Panc1 (cell line): ENCODE measurements at regions not wholly inside any gene's neighbourhood (a gene's known extent, or its start where the extent isn't known, plus 50 kb on each side); places are given as distances from the start of the nearest gene placed in this dataset.

Source experiments
- ATAC-seq: fragments of 200-7000 bp; cut with Tn5 transposase; 2 replicates; pipeline ENCODE4 v1.9.1; 2020; ENCODE audit warnings: mild to moderate bottlenecking, moderate library complexity
- BruUV-seq: library from RNA; stranded (reverse); fragments of 400-500 nt; replicated peaks from 2 replicates; lab custom pipeline; 2021; lab: Mats Ljungman, UMichigan
- CTCF ChIA-PET: fragments of 300-600 bp; sonication (Branson Sonifier 250); formaldehyde crosslinking; loops from one replicate; lab custom pipeline; 2022; ENCODE audit warnings: antibody characterized with exemption; lab: Charles Lee
- POLR2A ChIA-PET: fragments of 300-600 bp; sonication (Branson Sonifier 250); formaldehyde crosslinking; loops from one replicate; lab custom pipeline; 2022; ENCODE audit warnings: antibody characterized with exemption; lab: Charles Lee
- DNase-seq: peaks from one replicate; pipeline ENCODE4 v3.0.0-alpha.2; 2010; ENCODE audit warnings: low read depth, low spot score
- H3K27ac ChIP-seq: 2 replicates; pipeline ENCODE4 v1.5.1; 2011; ENCODE audit warnings: mild to moderate bottlenecking, low read length, inconsistent platforms
- H3K27me3 ChIP-seq: fragments of 200-500 bp; sonication (Bioruptor generic); 2 replicates; pipeline ENCODE4 v1.6.0; 2014; ENCODE audit warnings: low read length, inconsistent platforms; ENCODE audit not compliant: control insufficient read depth, insufficient read depth
- H3K36me3 ChIP-seq: fragments of 200-500 bp; sonication (Bioruptor generic); 2 replicates; pipeline ENCODE4 v1.5.1; 2014; ENCODE audit warnings: inconsistent platforms, mild to moderate bottlenecking, low read length, moderate library complexity; ENCODE audit not compliant: control insufficient read depth, insufficient read depth
- H3K4me1 ChIP-seq: 2 replicates; pipeline ENCODE4 v1.5.1; 2011; ENCODE audit warnings: inconsistent platforms, mild to moderate bottlenecking, low read length, moderate library complexity; ENCODE audit not compliant: control insufficient read depth, insufficient read depth
- H3K4me3 ChIP-seq, 2 experiments: 2 replicates each; pipeline ENCODE4 v1.5.1; 2011 to 2012; ENCODE audit warnings: low read depth in 2 of 2, low read length in 2 of 2, mild to moderate bottlenecking in 2 of 2, inconsistent platforms in 1 of 2, moderate library complexity in 1 of 2
- H3K9me3 ChIP-seq: fragments of 200-500 bp; sonication (Bioruptor generic); 2 replicates; pipeline ENCODE4 v1.5.1; 2014; ENCODE audit warnings: low read depth, mild to moderate bottlenecking, inconsistent platforms, low read length, moderate library complexity; ENCODE audit not compliant: control insufficient read depth, insufficient read depth
- CTCF ChIP-seq: fragments of 450-650 bp; IDR thresholded peaks from 2 replicates; pipeline ENCODE4 v1.5.1; 2017; ENCODE audit warnings: mild to moderate bottlenecking
- POLR2AphosphoS5 ChIP-seq: IDR thresholded peaks from 2 replicates; pipeline ENCODE4 v1.6.1; 2012; ENCODE audit warnings: mild to moderate bottlenecking, low read depth, low read length, moderate library complexity
- REST ChIP-seq, 2 experiments: IDR thresholded peaks; 2 replicates each; pipeline ENCODE4 v1.6.1; 2011 to 2012; ENCODE audit warnings: low read depth in 2 of 2, control low read depth in 1 of 2, low read length in 1 of 2, mild to moderate bottlenecking in 1 of 2, moderate library complexity in 1 of 2; ENCODE audit not compliant: insufficient read depth in 1 of 2
- SIN3A ChIP-seq: IDR thresholded peaks from 2 replicates; pipeline ENCODE4 v1.6.1; 2012; ENCODE audit warnings: low read depth, mild to moderate bottlenecking, low read length, moderate library complexity, borderline replicate concordance; ENCODE audit not compliant: insufficient read depth
- TCF7L2 ChIP-seq: IDR thresholded peaks from 2 replicates; pipeline ENCODE4 v1.6.1; 2011; ENCODE audit warnings: mild to moderate bottlenecking, low read depth, low read length, inconsistent platforms
- in situ Hi-C: cut with HindIII; loops from 2 replicates; pipeline ENCODE4 v1.10.0; 2016; ENCODE audit warnings: low sequenced_read_pairs, low pct_unique_long_range_greater_than_20kb
- intact Hi-C: fragments of 100-400 bp; cut with micrococcal nuclease; formaldehyde crosslinking; loops from one replicate; pipeline ENCODE4 v1.10.0; 2022; ENCODE audit not compliant: unreplicated experiment

- CTCF ChIA-PET: interaction anchor here (0.7 kb wide), 1 partner anchor 15 kb away, joined by 3 read pairs; no protein-coding TSS in a partner anchor
- BruUV-seq: no TSS peak
Measured at GRCh38 chr12:68532887-68533248, 77.8 kb upstream of the RAP1B start.

DNA sequence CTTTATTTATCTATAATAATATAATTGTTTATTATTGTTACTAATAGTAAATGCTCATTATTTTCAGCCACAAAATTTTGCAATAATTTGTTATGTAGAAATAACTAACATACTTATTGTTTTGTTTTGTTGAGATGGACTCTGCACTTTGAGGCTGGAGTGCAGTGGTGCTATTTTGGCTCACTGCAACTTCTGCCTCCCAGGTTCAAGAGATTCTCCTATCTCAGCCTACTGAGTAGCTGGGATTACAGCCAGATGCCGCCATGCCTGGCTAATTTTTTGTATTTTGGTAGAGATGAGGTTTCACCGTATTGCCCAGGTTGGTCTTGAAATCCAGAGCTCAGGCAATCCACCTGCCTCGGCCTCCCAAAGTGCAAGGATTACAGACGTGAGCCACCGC, 76.6 kb upstream of the RAP1B start:
- in situ Hi-C loops: no loop called here
- intact Hi-C loops: no loop called here
- DNase-seq (no peak), ATAC-seq (no peak)
- Histone ChIP-seq H3K4me3 (no peak overlapping the region), H3K36me3 (no peaks in the 10 kb centered on the region), H3K27ac (no peak overlapping the region; the same call in 1 of the 2 replicates), H3K9me3 (no peaks in the 10 kb centered on the region; the same call in 1 of the 2 replicates), H3K27me3 (no peaks in the 10 kb centered on the region), H3K4me1 (peaks cover 5% of the 10 kb centered on the region)
- POLR2A ChIA-PET: no interaction called here
- no peak for TF ChIP-seq REST (IDR thresholded peaks at IDR 0.05; ENCODE audit: insufficient read depth in 1 of 2, low read depth in 2 of 2, low read length in 1 of 2)
- BruUV-seq: no TSS peak
- CTCF ChIA-PET: no interaction called here

More at GRCh38 chr12:68532887-68533248, 77.8 kb upstream of the RAP1B start:
- H3K4me3 ChIP-seq: no peak overlapping the region
- H3K27me3 ChIP-seq: no peaks in the 10 kb centered on the region
- intact Hi-C loops: no loop called here
- POLR2A ChIA-PET: interaction anchor here (0.7 kb wide), 2 partner anchors 35 to 263 kb away, joined by 4 to 5 read pairs; no protein-coding TSS in a partner anchor
- H3K9me3 ChIP-seq: no peaks in the 10 kb centered on the region; the same call in 1 of the 2 replicates
- no peak for ATAC-seq
- H3K36me3 ChIP-seq: no peaks in the 10 kb centered on the region
- peak overlapping the region; percentile 67; the same call in 1 of the 2 replicates for H3K27ac ChIP-seq
- in situ Hi-C loops: no loop called here
- H3K4me1 ChIP-seq: no peaks in the 10 kb centered on the region
- DNase-seq: no peak
- TF ChIP-seq TCF7L2 (no peak), POLR2AphosphoS5 (no peak), SIN3A (no peak), CTCF (no peak), REST (IDR thresholded peaks at IDR 0.05; ENCODE audit: insufficient read depth in 1 of 2, low read depth in 2 of 2, low read length in 1 of 2) (no peak)
